Neural cell (in vitro differentiated cells): ENCODE measurements at regions not wholly inside any gene's neighbourhood (a gene's known extent, or its start where the extent isn't known, plus 50 kb on each side); places are given as distances from the start of the nearest gene placed in this dataset.

Experiments used
- H2AFZ ChIP-seq: fragments of 200-600, 300-800 bp; sonication (generic), shearing (Covaris generic); 2 replicates; pipeline ENCODE4 v1.6.0; 2014; ENCODE audit warnings: low read depth, mild to moderate bottlenecking, antibody characterized with exemption, low read length, moderate library complexity
- H3F3A ChIP-seq: fragments of 200-600 bp; shearing (Covaris generic); 2 replicates; pipeline ENCODE4 v1.6.1; 2016; ENCODE audit warnings: mild to moderate bottlenecking, moderate library complexity, mixed read lengths, antibody characterized with exemption, low read length; ENCODE audit not compliant: insufficient read depth, poor library complexity, severe bottlenecking
- H3K27ac ChIP-seq: fragments of 200-600, 300-800 bp; sonication (generic), shearing (Covaris generic); 2 replicates; pipeline ENCODE4 v1.5.1; 2014; ENCODE audit warnings: mild to moderate bottlenecking, low read length, moderate library complexity
- H3K27me3 ChIP-seq: fragments of 300-800, 200-600 bp; sonication (generic), shearing (Covaris generic); 2 replicates; pipeline ENCODE4 v1.6.0; 2014; ENCODE audit warnings: mild to moderate bottlenecking, low read depth, low read length, moderate library complexity; ENCODE audit not compliant: insufficient read depth
- H3K36me3 ChIP-seq: fragments of 300-800, 200-600 bp; sonication (generic), shearing (Covaris generic); 2 replicates; pipeline ENCODE4 v1.5.1; 2014; ENCODE audit warnings: mild to moderate bottlenecking, antibody characterized with exemption, low read length, moderate library complexity; ENCODE audit not compliant: insufficient read depth
- H3K4me2 ChIP-seq: fragments of 300-800, 200-600 bp; sonication (generic), shearing (Covaris generic); 2 replicates; pipeline ENCODE4 v1.6.0; 2014; ENCODE audit warnings: mild to moderate bottlenecking, low read length
- H3K4me3 ChIP-seq: fragments of 300-800, 200-600 bp; sonication (generic), shearing (Covaris generic); 2 replicates; pipeline ENCODE4 v1.5.1; 2014; ENCODE audit warnings: mild to moderate bottlenecking, low read length, moderate library complexity
- H3K79me2 ChIP-seq: fragments of 200-600 bp; shearing (Covaris generic); replicated peaks from 2 replicates; pipeline ENCODE4 v1.6.0; 2014; ENCODE audit warnings: mild to moderate bottlenecking, low read length, moderate library complexity; ENCODE audit not compliant: insufficient read depth
- H3K9ac ChIP-seq: fragments of 300-800, 200-600 bp; sonication (generic), shearing (Covaris generic); 2 replicates; pipeline ENCODE4 v1.6.1; 2016; ENCODE audit warnings: mild to moderate bottlenecking, low read length, mixed read lengths
- H3K9me2 ChIP-seq: fragments of 200-600 bp; shearing (Covaris generic); 2 replicates; pipeline ENCODE4 v1.6.1; 2016; ENCODE audit warnings: mild to moderate bottlenecking, low read length, mixed read lengths; ENCODE audit not compliant: insufficient read depth
- H3K9me3 ChIP-seq: fragments of 200-600, 300-800 bp; sonication (generic), shearing (Covaris generic); 2 replicates; pipeline ENCODE4 v1.6.1; 2016; ENCODE audit warnings: mild to moderate bottlenecking, mixed run types, low read length, moderate library complexity, mixed read lengths
- H4K20me1 ChIP-seq: fragments of 200-600 bp; shearing (Covaris generic); 2 replicates; pipeline ENCODE4 v1.6.1; 2016; ENCODE audit warnings: mild to moderate bottlenecking, mixed run types; ENCODE audit not compliant: insufficient read depth
- CTCF ChIP-seq: fragments of 450-650 bp; IDR thresholded peaks from 2 replicates; pipeline ENCODE4 v1.5.1; 2014; ENCODE audit warnings: antibody characterized with exemption, mild to moderate bottlenecking, moderate library complexity; ENCODE audit not compliant: poor library complexity, severe bottlenecking
- EP300 ChIP-seq: fragments of 450-650 bp; conservative IDR thresholded peaks from 2 replicates; pipeline ENCODE4 v1.6.1; 2014; ENCODE audit warnings: antibody characterized with exemption, mild to moderate bottlenecking, moderate library complexity; ENCODE audit not compliant: poor library complexity, severe bottlenecking
- EZH2 ChIP-seq: fragments of 200-600, 300-800 bp; shearing (Covaris generic), sonication (generic); IDR thresholded peaks from 2 replicates; pipeline ENCODE4 v1.6.1; 2014; ENCODE audit warnings: antibody characterized with exemption, low read length, borderline replicate concordance, mild to moderate bottlenecking; ENCODE audit not compliant: insufficient read depth, poor library complexity, severe bottlenecking
- MXI1 ChIP-seq: fragments of 450-650 bp; conservative IDR thresholded peaks from 2 replicates; pipeline ENCODE4 v1.6.1; 2014; ENCODE audit warnings: antibody characterized with exemption, mild to moderate bottlenecking; ENCODE audit not compliant: poor library complexity, severe bottlenecking
- POLR2AphosphoS5 ChIP-seq: IDR thresholded peaks from 2 replicates; pipeline ENCODE4 v1.6.1; 2012
- RAD21 ChIP-seq: fragments of 450-650 bp; conservative IDR thresholded peaks from 2 replicates; pipeline ENCODE4 v1.6.1; 2014; ENCODE audit warnings: antibody characterized with exemption, mild to moderate bottlenecking, moderate library complexity
- REST ChIP-seq: IDR thresholded peaks from 2 replicates; pipeline ENCODE4 v1.6.1; 2012; ENCODE audit warnings: borderline replicate concordance
- SMC3 ChIP-seq: fragments of 450-650 bp; conservative IDR thresholded peaks from 2 replicates; pipeline ENCODE4 v1.6.1; 2014; ENCODE audit warnings: antibody characterized with exemption, mild to moderate bottlenecking, moderate library complexity; ENCODE audit not compliant: poor library complexity
- TAF1 ChIP-seq: IDR thresholded peaks from 2 replicates; pipeline ENCODE4 v1.6.1; 2012; ENCODE audit warnings: low read depth

GRCh38 chr2:193538061-193538460 is 1343.3 kb upstream of the TMEFF2 start:
- no peaks in the 10 kb centered on the region for H3K36me3 ChIP-seq
- no peaks in the 10 kb centered on the region for H4K20me1 ChIP-seq
- no peaks in the 10 kb centered on the region for H3K9me2 ChIP-seq
- H3K27ac ChIP-seq, result no peak overlapping the region
- no peak overlapping the region for H2AFZ ChIP-seq
- TF ChIP-seq TAF1, result no peak
- no peak for TF ChIP-seq POLR2AphosphoS5
- TF ChIP-seq EZH2, result no peak
- TF ChIP-seq CTCF, result no peak
- no peak for TF ChIP-seq SMC3
- TF ChIP-seq EP300, result no peak
- TF ChIP-seq MXI1, result no peak
- TF ChIP-seq REST, result no peak
- no peak for TF ChIP-seq RAD21
- H3F3A ChIP-seq, result no peaks in the 10 kb centered on the region
- no peak overlapping the region for H3K9ac ChIP-seq
- no peak overlapping the region for H3K4me2 ChIP-seq
- no peaks in the 10 kb centered on the region for H3K79me2 ChIP-seq
- no peaks in the 10 kb centered on the region for H3K27me3 ChIP-seq
- H3K4me3 ChIP-seq, result no peak overlapping the region
- peaks cover 3% of the 10 kb centered on the region for H3K9me3 ChIP-seq

- no peak for TF ChIP-seq SMC3
- TF ChIP-seq CTCF, result no peak
- no peak for TF ChIP-seq EZH2
- no peak for TF ChIP-seq EP300
- no peak for TF ChIP-seq POLR2AphosphoS5
- TF ChIP-seq TAF1, result no peak
- TF ChIP-seq RAD21, result no peak
- no peak for TF ChIP-seq REST
- TF ChIP-seq MXI1, result no peak
- no peak overlapping the region for H3K9ac ChIP-seq
Measured at GRCh38 chr2:193537531-193537930, 1342.8 kb upstream of the TMEFF2 start.

More at GRCh38 chr2:193537531-193537930, 1342.8 kb upstream of the TMEFF2 start:
- no peak overlapping the region for H3K27ac ChIP-seq
- H3K9me2 ChIP-seq, result no peaks in the 10 kb centered on the region
- H3K4me2 ChIP-seq, result no peak overlapping the region
- H3K27me3 ChIP-seq, result no peaks in the 10 kb centered on the region
- no peaks in the 10 kb centered on the region for H3K36me3 ChIP-seq
- no peaks in the 10 kb centered on the region for H4K20me1 ChIP-seq
- no peaks in the 10 kb centered on the region for H3F3A ChIP-seq
- H3K9me3 ChIP-seq, result no peaks in the 10 kb centered on the region
- no peaks in the 10 kb centered on the region for H3K79me2 ChIP-seq
- no peak overlapping the region for H2AFZ ChIP-seq
- no peak overlapping the region for H3K4me3 ChIP-seq
